ENCODE measurements at regions not wholly inside any gene's neighbourhood (a gene's known extent, or its start where the extent isn't known, plus 50 kb on each side); places are given as distances from the start of the nearest gene placed in this dataset.

GRCh38 chr11:112467721-112468120 lies 207.1 kb upstream of the PLET1 start:
- no peaks in the 10 kb centered on the region for H3K9me3 Mint-ChIP-seq
- no peaks in the 10 kb centered on the region for H3K4me1 Mint-ChIP-seq
- no peak overlapping the region for H3K27ac Mint-ChIP-seq
- no peaks in the 10 kb centered on the region for H3K36me3 Mint-ChIP-seq
- H3K27me3 Mint-ChIP-seq (ENCODE audit: low read depth in 3 of 3) = peaks cover 3 to 7% (median 5%) of the 10 kb centered on the region in 3 donors
- DNase-seq = no peak
- no peak overlapping the region for H3K4me3 Mint-ChIP-seq

DNA sequence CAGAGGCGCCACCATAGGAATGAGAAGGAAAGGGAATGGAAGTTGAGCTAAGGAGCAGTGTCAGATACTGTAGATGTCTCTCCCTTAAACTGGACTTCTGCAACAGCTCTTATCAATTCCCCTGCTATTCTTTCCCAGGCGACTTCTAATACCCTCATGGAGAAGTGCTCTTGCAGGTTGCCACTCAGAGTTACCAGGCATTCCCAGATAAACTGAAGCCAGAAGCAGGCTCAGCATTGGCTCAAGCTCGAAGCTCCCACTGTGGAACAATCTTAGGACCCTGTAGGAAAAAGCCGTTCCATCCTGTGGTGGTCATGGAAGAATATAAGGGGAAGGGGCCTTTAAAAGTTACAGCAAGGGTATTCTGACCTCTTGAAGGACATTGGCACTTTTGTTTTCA lies 208.7 kb upstream of the PLET1 start:
- Mint-ChIP-seq H3K27ac (no peak overlapping the region), H3K4me3 (no peak overlapping the region), H3K27me3 (ENCODE audit: low read depth in 3 of 3) (peaks cover 3 to 7% (median 5%) of the 10 kb centered on the region in 3 donors), H3K36me3 (no peaks in the 10 kb centered on the region), H3K4me1 (no peaks in the 10 kb centered on the region), H3K9me3 (no peaks in the 10 kb centered on the region)
- no peak for DNase-seq

DNA sequence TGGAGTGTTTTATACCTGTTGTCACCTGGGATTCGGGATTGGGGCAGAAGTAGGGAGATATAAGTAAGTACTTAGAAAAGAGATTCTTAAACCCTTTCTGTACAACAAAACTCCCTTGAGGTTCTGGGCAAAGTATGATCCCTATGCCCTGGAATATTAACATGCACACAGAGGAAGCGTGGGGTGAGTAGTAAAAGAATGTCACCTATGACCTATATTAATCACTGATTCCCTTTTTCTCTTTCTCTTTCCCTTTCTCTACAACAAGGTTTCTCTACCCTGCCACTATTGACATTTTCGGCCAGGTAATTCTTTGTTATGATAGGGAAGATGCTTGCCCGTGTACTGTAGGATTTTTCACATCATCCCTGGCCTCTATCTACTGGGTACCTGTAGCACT lies 209.7 kb upstream of the PLET1 start:
- Mint-ChIP-seq H3K27ac (no peak overlapping the region), H3K4me3 (no peak overlapping the region), H3K4me1 (no peaks in the 10 kb centered on the region), H3K27me3 (ENCODE audit: low read depth in 3 of 3) (peaks cover 2 to 5% (median 2%) of the 10 kb centered on the region in 3 donors), H3K9me3 (no peaks in the 10 kb centered on the region), H3K36me3 (no peaks in the 10 kb centered on the region)
- no peak for DNase-seq

GRCh38 chr11:112471731-112472130 lies 211.1 kb upstream of the PLET1 start:
- Mint-ChIP-seq H3K27me3 (ENCODE audit: low read depth in 3 of 3) (peaks cover 0 to 3% (median 2%) of the 10 kb centered on the region in 3 donors), H3K4me1 (no peaks in the 10 kb centered on the region), H3K27ac (no peak overlapping the region), H3K4me3 (no peak overlapping the region), H3K36me3 (no peaks in the 10 kb centered on the region), H3K9me3 (peaks cover 0 to 3% (median 0%) of the 10 kb centered on the region in 6 donors)
- no peak for DNase-seq

DNA sequence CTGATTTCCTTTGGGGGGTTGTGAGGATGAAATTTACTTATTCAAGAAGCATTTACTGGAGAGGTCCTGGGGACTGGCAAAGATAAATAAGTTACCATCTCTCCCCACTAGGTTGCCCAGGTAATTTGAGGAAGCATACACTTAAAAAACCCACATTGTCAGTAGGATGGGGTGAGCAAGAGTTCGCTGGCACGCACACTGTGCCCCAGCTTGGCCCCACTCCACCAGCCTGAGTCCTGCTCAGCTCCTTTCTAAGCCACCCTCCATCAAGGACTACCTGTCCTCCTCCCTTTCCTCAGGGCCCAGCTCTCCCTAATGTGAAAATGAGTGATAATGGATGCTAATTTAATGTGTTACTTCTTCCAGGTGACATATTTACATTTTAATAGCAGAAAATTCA lies 216.5 kb upstream of the PLET1 start:
- H3K27me3 Mint-ChIP-seq (ENCODE audit: low read depth in 3 of 3) = peaks cover 0 to 2% (median 2%) of the 10 kb centered on the region in 3 donors
- DNase-seq = no peak
- H3K4me1 Mint-ChIP-seq = no peaks in the 10 kb centered on the region
- peaks cover 0 to 3% (median 0%) of the 10 kb centered on the region in 6 donors for H3K9me3 Mint-ChIP-seq
- no peak overlapping the region for H3K4me3 Mint-ChIP-seq
- no peaks in the 10 kb centered on the region for H3K36me3 Mint-ChIP-seq
- no peak overlapping the region for H3K27ac Mint-ChIP-seq

GRCh38 chr11:112477581-112478317 lies 217.1 kb upstream of the PLET1 start:
- no peak overlapping the region for H3K4me3 Mint-ChIP-seq
- H3K9me3 Mint-ChIP-seq = peaks cover 0 to 3% (median 0%) of the 10 kb centered on the region in 6 donors
- H3K36me3 Mint-ChIP-seq = no peaks in the 10 kb centered on the region
- DNase-seq = no peak
- H3K4me1 Mint-ChIP-seq = no peaks in the 10 kb centered on the region
- H3K27me3 Mint-ChIP-seq (ENCODE audit: low read depth in 3 of 3) = peaks cover 0 to 2% (median 2%) of the 10 kb centered on the region in 3 donors
- H3K27ac Mint-ChIP-seq = no peak overlapping the region

- peaks cover 0 to 3% (median 2%) of the 10 kb centered on the region in 3 donors for H3K27me3 Mint-ChIP-seq (ENCODE audit: low read depth in 3 of 3)
- H3K4me1 Mint-ChIP-seq = no peaks in the 10 kb centered on the region
- peaks cover 0 to 3% (median 0%) of the 10 kb centered on the region in 6 donors for H3K9me3 Mint-ChIP-seq
- H3K27ac Mint-ChIP-seq = no peak overlapping the region
- no peaks in the 10 kb centered on the region for H3K36me3 Mint-ChIP-seq
- H3K4me3 Mint-ChIP-seq = no peak overlapping the region
- no peak for DNase-seq
These were observed 218.1 kb upstream of the PLET1 start for GRCh38 chr11:112478806-112479205.

- H3K27me3 Mint-ChIP-seq (ENCODE audit: low read depth in 3 of 3) = peaks cover 0 to 2% (median under 1%) of the 10 kb centered on the region in 3 donors
- no peaks in the 10 kb centered on the region for H3K36me3 Mint-ChIP-seq
- H3K27ac Mint-ChIP-seq = no peak overlapping the region
- DNase-seq = no peak
- H3K4me1 Mint-ChIP-seq = no peaks in the 10 kb centered on the region
- H3K4me3 Mint-ChIP-seq = no peak overlapping the region
- H3K9me3 Mint-ChIP-seq = no peaks in the 10 kb centered on the region
These were observed 220.8 kb upstream of the PLET1 start for GRCh38 chr11:112481431-112481830.

GRCh38 chr11:112481893-112482292 lies 221.2 kb upstream of the PLET1 start:
- DNase-seq = no peak
- Mint-ChIP-seq H3K27me3 (ENCODE audit: low read depth in 3 of 3) (peaks cover 0 to 2% (median 0%) of the 10 kb centered on the region in 3 donors), H3K36me3 (no peaks in the 10 kb centered on the region), H3K27ac (no peak overlapping the region), H3K4me3 (no peak overlapping the region), H3K9me3 (no peaks in the 10 kb centered on the region), H3K4me1 (no peaks in the 10 kb centered on the region)

DNA sequence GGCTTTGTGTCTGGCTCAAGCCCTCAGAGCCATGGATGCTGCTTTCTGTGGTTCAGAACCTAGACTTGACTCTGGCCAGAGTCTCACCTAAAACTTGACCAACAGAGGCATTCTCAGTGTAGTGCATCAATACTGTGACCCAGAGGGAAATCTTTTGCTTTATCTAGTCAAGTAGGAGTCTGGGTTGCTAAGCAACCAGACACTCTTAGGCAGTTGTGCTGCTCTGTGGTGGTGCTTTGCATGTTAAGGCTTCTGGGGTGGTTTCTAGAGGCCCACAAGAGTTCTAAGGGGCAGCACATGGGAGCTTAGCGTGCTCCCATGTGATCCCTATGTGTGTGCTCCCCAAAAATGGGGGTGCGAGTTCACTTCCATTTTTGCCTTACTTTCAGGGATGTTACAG lies 224.6 kb upstream of the PLET1 start:
- H3K36me3 Mint-ChIP-seq = no peaks in the 10 kb centered on the region
- DNase-seq = no peak
- no peaks in the 10 kb centered on the region for H3K4me1 Mint-ChIP-seq
- H3K27me3 Mint-ChIP-seq (ENCODE audit: low read depth in 3 of 3) = peaks cover 0 to 4% (median 0%) of the 10 kb centered on the region in 3 donors
- H3K9me3 Mint-ChIP-seq = no peaks in the 10 kb centered on the region
- H3K4me3 Mint-ChIP-seq = no peak overlapping the region
- no peak overlapping the region for H3K27ac Mint-ChIP-seq

DNA sequence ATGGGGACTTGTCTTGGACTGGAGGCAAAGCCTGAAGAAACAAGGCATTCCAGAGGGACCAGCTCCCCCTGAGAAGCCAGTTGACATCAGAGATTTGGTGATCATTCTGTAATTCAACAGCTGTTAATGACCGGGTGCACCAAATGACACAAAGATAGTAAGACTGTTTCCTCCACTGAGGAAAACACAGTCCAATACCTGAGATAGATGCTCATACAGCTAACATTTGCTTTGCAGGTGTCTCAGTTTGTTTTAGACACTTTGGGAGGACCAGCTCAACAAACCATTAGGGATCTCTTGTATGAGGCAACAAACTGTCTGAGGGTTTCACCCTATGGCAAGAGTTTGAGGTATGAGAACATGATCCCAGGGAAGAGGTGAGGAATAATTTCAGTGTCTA lies 237.2 kb upstream of the PLET1 start:
- Mint-ChIP-seq H3K27me3 (ENCODE audit: low read depth in 3 of 3) (peaks cover 0 to 7% (median 0%) of the 10 kb centered on the region in 3 donors), H3K4me1 (no peaks in the 10 kb centered on the region), H3K27ac (no peak overlapping the region), H3K36me3 (no peaks in the 10 kb centered on the region), H3K4me3 (no peak overlapping the region), H3K9me3 (peaks cover 0 to 3% (median 0%) of the 10 kb centered on the region in 6 donors)
- no peak for DNase-seq

DNA sequence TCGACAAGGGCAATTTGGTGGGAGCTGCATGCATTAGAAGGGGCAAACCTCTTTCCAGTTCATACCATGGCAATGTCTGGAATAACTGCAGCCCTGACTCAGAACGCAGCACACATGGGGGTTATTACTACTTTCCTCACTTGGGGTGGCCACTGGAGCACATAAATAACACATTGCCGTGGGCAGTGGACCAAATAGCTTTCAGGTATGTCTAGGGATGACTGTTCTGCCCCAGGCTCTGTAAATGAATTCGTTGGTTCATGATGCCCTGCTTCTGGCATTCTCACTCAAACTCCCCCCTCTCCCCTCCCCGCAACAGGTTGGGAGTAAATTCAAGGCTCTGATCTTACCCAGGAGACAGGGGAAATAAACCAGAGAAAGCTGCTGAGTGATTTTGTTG lies 238.0 kb upstream of the PLET1 start:
- no peak for DNase-seq
- H3K36me3 Mint-ChIP-seq = no peaks in the 10 kb centered on the region
- peaks cover 0 to 3% (median 0%) of the 10 kb centered on the region in 6 donors for H3K9me3 Mint-ChIP-seq
- no peak overlapping the region for H3K4me3 Mint-ChIP-seq
- no peaks in the 10 kb centered on the region for H3K4me1 Mint-ChIP-seq
- no peak overlapping the region for H3K27ac Mint-ChIP-seq
- H3K27me3 Mint-ChIP-seq (ENCODE audit: low read depth in 3 of 3) = peaks cover 0 to 8% (median 0%) of the 10 kb centered on the region in 3 donors

GRCh38 chr11:112499153-112499880 lies 238.7 kb upstream of the PLET1 start:
- no peak for DNase-seq
- Mint-ChIP-seq H3K4me3 (no peak overlapping the region), H3K4me1 (no peaks in the 10 kb centered on the region), H3K36me3 (no peaks in the 10 kb centered on the region), H3K27me3 (ENCODE audit: low read depth in 3 of 3) (peaks cover 0 to 13% (median 0%) of the 10 kb centered on the region in 3 donors), H3K27ac (peak overlapping the region in 1 of 6 donors; percentile 67), H3K9me3 (peaks cover 0 to under 1% (median 0%) of the 10 kb centered on the region in 6 donors)

- H3K27me3 Mint-ChIP-seq (ENCODE audit: low read depth in 3 of 3) = peaks cover 0 to 13% (median 0%) of the 10 kb centered on the region in 3 donors
- no peak overlapping the region for H3K4me3 Mint-ChIP-seq
- H3K36me3 Mint-ChIP-seq = no peaks in the 10 kb centered on the region
These were observed 239.2 kb upstream of the PLET1 start for GRCh38 chr11:112499881-112500204.

More at GRCh38 chr11:112499881-112500204, 239.2 kb upstream of the PLET1 start:
- no peak for DNase-seq
- H3K27ac Mint-ChIP-seq = no peak overlapping the region
- no peaks in the 10 kb centered on the region for H3K4me1 Mint-ChIP-seq
- H3K9me3 Mint-ChIP-seq = no peaks in the 10 kb centered on the region
